ENCODE measurements at regions not wholly inside any gene's neighbourhood (a gene's known extent, or its start where the extent isn't known, plus 50 kb on each side); places are given as distances from the start of the nearest gene placed in this dataset.
"Not testable (repeated sequence)": the region's sequence is repeated elsewhere in the genome, so short reads cannot be mapped to it uniquely, and the experiment has no call there.

DNA sequence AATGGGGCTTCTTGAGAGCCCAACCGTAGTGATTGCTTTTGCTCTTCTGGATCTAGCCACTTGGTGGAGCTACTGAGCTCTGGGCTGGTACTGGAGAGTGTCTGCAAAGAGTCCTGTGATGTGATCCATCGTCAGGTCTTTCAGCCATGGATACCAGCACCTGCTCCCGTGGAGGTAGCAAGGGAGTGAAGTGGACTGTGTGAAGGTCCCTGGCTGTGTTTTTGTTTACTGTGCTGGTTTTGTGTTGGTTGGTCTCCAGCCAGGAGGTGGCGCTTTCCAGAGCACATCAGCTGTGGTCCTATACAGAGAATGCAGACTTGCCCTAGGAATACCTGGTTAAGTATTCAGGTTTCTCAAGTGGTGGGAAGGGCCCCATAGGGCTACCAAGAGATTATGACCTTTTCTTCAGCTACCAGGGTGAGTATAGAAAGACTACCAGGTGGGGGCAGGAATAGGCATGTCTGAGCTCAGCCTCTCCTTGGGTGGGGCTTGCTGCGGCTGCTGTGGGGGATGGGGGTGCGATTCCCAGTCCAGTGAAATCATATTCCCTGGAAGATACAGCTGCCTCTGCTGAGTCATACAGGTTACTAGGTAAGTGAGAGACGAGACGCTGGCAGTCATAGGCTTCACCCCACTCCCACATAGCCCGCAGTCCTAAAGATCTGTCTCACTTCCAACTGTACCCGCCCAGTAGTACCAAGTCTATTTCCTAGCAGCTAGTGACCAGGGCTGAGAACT lies 733.7 kb downstream of the ZNF385D start:
- DNase-seq = no peak

DNA sequence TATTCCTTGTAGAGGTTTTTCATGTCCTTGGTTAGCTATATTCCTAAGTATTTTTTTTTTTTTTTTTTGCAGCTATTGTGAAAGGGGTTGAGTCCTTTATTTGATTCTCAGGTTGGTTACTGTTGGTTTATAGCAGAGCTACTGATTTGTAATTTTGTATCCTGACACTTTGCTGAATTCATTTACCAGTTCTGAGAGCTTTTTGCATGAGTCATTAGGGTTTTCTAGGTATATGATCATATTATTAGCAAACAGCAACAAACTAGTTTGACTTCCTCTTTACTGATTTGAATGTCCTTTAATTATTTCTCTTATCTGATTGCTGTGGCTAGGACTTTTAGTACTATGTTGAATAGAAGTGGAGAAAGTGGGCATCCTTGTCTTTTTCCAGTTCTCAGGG lies 737.4 kb downstream of the ZNF385D start:
- DNase-seq = no peak

DNA sequence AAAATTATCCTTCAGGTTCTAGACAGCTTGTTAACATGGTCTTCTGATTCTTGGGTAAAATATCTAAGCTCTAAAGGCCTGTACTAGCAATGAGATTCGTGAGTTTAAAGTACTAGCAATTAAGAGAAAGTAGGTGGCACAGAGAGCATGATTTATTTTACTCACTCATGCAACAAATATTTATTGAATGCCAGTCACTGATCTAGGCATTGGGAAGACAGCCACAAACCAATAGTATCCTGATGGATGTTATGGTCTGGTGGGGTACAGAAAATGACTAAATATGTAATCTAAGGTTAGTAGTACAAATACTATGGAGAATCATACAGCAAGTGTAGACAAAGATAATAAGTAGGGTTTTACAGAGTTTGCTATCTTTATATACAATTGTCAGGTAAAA lies 751.3 kb downstream of the ZNF385D start:
- DNase-seq = no peak

DNA sequence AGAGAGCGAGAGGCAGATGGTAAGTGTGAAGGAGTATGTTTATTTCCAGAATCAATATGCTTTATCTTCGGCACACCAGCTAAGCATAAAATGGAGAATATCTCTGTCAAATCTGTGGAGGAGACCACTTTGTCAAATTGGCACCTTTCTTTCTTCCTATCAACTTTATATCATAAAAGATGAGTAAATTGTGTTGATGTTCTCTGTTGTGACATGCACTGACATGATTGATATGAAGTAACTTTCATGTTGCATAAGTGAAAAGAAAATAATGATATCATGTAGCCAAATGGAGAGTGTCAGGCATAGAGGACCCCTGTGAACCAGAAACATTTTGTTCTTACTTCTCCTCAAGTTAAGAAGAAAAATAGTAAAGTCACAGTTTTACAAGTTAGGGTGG lies 753.8 kb downstream of the ZNF385D start:
- DNase-seq = no peak

DNA sequence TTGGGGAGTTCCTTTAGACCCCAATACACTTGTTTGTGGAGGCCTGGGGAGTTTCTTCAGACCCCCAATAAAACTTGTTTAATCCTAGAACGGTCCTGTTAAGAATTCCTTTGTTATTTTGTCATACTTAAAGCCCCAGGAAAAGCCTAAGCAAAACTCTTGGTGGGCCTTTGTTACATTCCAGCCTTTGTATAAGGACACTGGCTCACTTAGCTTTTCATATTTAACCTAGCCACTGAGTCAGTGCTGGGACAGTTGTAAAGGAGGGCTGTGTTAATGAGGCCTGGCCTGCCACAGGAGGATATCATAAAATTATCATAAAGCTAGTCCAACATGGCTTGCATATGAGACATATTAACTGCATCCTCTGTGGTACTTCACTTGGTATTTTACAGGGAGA lies 760.1 kb downstream of the ZNF385D start:
- DNase-seq = no peak

DNA sequence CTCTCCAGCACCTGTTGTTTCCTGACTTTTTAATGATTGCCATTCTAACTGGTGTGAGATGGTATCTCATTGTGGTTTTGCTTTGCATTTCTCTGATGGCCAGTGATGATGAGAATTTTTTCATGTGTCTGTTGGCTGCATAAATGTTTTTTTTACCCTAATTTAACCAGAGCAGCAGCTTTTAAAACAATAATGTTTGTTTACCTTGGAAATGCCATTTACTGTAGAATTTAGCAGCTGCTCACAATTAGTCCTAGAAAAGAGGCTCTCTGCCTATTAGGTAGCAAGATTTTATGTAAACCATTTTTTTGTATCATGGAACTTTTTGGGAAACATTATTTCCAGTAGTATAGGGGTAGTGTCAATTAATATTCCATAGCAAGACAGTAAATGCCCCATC lies 761.4 kb downstream of the ZNF385D start:
- DNase-seq = not testable (repeated sequence)

DNA sequence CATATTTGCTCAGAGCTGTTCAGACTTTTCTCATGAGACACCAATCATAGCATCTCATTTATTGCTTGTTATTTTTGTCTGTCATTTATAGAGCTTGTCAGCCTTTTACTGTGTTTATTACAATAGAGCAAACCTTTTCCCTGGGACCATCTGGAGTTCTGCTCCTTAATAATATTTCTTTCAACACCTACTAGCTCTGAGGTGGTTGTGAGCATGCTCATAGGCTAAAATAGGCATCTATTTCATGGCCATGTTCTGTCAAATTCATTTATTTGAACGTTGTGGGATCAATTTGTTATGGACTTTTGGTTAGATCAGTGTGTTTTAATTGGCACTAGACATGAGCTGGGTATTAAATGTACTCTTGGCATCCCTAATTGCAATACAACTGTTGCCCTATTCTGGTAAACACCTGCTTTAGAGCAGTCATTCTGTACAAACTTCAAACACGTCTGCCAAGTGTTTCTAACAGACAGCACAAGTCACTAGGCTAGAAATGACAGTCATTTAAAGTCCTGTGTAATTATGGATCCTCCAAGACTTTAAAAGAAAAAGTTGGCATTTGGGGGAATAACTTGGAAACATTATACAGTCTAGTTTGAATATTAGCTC lies 766.3 kb downstream of the ZNF385D start:
- no peak for DNase-seq

DNA sequence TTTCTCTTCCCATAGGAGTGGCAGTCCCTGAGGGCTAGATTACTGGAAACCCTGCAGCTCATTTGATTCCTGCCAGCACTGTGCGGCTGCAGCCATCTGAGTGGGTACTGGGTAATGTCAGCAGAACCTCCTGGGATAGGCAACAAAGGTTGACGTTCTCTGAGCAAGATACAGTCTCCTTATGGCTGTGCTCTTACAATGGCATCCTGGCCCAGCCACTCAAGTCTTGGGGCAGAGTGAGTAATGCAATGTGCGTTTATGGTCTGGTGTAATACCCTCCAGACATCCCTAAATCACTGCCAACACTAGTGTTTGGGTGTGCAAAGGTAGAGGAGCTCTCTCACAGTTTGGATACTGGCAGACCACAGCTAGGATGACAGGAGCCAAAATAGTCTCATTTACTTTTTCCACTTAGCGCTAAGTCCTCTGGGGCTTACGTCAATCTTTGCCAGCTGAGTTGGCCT lies 775.8 kb downstream of the ZNF385D start:
- no peak for DNase-seq

DNA sequence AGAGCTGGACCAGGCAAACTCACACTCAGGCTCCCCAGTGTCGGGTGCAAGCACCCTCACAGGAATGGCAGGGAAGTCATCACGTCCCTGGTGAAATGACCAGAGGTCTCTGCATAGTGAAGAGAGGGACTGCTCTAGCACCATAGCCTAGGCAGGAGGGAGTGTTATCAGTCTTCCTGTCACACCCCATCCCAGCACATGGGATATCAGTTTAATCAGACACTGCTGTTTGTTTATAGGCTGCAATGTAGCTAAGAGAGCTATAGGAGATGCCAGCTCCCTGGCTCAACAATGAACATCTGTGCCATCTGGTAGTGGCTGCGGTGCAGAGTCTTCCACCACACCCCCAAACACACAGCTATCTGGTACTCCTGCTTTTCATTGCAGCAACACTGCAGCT lies 776.6 kb downstream of the ZNF385D start:
- DNase-seq = no peak

DNA sequence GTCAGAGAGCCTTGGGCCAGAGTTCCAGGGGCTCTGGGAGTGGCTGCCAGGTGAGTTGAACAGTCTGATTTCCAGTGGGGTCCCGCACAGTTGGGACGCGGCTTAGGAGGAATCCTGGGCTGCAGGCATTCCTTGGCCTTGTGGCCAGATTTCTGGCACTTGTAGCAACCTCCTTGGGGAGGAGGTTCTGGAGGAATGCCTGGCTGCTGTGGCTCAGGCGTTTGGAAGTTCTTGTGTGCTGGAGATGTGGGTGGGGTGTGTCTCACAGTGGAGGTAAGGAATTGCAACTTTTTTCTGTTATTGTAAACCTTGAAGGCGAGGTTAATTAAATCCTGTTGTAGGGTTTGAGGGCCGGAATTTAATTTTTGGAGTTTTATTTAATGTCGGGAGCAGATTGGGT lies 780.2 kb downstream of the ZNF385D start:
- not testable (repeated sequence) for DNase-seq

DNA sequence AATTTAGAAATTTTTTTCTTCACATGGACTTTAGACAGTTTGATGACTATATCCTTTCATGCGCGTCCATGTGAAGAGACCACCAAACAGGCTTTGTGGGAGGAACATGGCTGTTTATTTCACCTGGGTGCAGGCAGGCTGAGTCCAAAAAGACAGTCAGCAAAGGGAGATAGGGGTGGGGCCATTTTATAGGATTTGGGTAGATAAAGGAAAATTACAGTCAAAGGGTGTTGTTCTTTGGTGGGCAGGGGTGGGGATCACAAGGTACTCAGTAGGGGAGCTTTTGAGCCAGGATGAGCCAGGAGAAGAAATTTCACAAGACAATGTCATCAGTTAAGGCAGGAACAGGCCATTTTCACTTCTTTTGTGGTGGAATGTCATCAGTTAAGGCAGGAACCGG lies 781.5 kb upstream of the SGO1 start:
- not testable (repeated sequence) for DNase-seq

DNA sequence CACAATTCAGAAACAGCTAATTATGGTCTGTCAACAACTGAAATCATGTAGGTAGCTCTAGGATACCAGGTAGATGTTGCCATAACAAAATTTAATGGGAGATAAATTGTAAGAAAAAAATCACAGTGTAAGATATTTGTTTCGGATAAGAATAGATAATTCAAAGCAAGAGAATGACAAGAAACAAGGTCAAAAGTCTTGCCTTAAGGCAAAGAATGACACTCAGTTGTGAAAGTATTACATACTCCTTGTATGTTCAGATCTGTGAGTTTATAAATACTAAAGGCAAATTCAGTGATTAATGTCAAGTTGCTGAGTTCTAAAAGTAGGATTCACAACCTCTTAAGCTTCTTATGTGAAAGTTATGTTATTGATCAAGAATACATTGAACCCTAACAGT lies 772.2 kb upstream of the SGO1 start:
- DNase-seq = no peak

DNA sequence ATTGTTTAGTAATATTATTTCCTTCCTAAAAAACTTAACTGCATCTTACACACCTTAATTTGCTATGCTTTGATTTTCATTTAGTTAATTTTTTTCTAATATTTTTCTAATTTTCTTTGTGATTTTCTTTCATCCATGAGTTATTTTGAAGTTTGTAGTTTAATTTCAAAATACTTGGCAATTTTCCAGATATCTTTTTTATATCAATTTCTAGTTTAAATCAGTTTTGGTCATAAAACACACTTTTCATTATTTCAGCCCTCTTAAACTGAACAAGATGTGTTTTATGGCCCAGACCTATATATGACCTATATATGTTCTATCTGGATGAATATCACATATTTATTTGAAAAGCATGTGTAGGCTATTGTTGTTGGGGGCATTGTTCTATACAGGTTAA lies 759.9 kb upstream of the SGO1 start:
- DNase-seq = no peak

DNA sequence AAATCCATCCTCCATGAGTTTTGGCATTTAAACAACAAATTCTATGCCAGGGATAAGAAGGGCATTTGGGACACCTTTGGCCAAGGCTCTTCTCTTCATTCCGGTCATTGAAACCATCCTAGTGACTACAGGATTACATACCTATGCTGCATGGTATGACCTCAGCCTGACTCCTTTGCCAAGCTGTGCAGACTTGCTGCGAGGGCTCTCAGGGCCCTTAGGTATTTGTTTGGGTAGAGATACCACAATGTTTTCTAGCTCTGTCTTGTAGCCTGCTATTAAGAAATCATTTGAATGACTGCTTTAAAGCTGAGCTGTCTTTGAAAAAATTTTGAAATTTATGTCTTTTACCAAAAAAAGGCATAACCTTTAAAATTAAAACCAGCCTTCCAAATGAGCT lies 749.8 kb upstream of the SGO1 start:
- no peak for DNase-seq

DNA sequence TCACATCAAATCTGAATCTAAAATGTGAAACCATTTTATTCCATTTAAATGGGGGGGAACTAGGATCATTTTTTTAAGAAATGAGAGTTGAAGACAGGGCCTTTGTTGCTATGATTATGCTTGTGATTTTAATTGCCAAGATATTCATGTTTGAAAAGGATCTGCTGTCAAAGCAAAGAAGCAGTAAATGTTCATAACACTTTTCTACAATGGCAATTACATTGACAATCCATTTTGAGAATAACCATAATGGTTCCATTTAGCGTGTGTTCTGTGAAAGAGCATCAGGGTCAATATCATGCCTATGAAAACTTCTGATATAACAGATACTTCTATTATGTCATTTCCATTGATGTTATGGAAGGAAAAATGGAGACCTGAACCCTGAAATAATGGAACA lies 745.8 kb upstream of the SGO1 start:
- DNase-seq = no peak

DNA sequence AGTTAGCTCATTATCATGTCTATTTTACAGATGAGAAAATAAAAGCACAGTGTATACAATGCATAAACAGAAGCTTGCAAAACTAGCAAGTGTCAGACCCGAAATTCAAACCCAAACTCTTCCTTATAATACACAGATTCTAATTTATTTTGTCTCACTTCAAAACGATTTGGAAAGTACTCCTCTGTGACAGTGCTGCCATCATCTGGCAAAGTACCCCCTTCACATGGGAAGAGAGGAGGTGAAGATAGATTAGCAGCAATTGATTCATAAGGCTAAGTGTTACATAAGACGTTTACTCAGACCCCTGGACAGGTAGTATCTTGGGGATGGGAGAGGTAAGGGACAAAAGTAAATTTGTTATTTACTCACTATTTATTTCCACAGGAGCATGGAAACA lies 744.0 kb upstream of the SGO1 start:
- DNase-seq = no peak

DNA sequence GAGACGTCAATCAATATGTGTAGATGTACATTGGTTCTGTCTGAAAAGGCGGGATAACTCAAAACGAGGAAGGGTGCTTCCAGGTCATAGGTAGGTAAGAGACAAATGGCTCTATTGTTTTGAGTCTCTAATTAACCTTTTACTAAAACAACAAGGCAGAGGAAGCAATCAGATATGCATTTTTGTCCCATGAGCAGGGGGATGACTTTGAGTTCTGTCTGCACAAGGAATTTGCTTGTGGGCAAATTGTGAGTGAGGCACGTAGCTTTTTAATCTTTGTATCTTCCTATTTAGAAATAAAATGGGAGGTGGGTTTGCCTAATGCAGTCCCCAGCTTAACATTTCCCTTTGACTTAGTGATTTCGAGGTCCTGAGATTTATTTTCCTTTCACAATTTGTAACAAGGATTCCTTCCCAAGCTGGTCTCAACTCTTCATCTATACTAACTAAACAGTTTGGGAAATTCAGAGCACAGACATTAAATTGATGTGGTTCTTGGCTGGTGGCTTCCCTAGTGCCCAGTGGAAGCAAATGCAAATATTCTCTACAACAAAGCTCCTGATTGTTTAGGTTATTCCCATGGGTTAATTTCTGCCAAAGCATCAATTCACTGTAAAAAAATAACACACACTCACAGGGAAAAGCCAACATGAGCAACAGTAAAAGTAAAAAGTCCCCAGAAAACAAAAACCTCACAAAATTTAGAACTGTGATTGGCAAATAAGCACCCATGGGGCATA lies 738.8 kb upstream of the SGO1 start:
- DNase-seq = no peak

DNA sequence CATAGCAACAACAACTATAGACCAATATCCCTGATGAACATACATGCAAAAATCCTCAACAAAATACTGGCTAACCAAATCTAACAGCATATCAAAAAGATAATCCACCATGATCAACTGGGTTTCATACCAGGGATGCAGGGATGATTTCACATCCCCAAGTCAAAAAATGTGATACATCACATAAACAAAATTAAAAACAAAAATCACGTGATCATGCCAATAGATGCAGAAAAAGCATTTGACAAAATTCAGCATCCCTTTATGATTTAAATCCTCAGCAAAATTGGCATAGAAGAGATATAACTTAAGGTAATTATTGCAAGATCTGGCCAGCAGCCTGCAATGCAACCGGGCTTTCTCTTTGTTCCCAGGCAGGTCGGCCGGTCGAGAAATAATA lies 735.1 kb upstream of the SGO1 start:
- DNase-seq = not testable (repeated sequence)

DNA sequence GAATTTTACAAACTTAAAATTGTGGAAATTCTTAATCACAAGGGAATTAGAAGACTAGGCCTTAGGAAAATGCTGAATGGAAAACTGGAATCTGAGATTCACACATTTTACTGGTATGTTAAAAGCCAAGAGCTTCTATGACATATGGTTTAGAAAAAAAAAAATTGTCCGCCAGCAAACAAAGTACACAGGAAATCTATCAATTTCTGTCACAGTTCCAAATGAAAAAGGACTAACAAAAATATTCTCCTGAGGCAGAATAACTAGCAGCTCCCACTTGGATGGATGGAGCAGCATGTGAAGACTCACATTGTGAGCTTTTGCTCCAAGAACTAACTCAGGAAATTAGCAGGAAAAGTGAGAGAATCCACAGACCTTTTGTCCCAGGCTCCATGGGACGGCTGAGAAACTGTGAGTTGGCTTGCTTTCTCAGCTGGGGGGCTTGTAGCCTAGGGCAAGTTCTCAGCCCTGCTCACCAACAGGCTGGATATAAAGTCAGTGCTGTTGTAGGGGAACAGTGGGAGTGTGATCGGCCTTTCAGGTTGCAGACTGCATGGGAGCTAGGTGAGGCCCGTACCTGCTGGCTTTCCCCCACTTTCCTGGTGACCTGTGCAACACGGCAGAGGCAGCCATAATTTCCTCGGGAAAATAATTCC lies 731.1 kb upstream of the SGO1 start:
- DNase-seq = no peak

DNA sequence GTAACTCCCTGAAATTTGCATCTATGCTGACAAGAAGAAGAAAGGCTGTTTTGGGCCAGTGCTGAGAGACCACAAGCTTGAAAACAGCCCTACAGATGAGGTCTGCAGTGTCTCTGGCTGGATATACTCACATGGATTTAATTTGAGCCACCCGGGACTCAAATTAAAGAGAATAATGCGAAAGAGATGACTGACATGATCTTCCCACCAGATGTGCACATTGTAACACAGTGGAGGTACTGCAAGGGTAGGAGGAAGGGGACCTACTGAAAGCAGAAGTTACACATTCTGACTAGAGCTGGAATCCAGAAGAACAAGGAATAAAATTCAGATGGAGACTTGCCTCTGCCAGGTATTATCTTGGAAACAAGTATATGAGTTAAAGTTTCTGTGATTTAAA lies 728.3 kb upstream of the SGO1 start:
- DNase-seq = no peak

DNA sequence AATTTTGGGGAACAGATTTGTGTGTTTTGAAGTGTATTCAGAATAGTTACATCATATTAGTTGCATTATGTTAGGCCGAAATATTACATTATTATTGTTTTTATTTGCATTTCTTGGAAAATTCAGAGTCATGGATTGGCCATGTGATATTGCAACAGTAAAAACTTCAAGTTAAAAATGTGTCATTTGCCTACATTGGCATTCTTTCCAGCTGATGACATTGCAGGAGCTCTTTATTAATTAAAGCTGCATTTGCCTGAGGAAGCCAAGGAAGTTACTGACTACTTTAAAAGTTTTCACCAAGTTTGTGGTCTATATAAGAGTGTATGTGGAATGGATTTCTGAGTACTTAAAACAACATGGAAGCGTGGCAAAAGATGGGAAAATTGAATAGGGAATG lies 726.4 kb upstream of the SGO1 start:
- no peak for DNase-seq

DNA sequence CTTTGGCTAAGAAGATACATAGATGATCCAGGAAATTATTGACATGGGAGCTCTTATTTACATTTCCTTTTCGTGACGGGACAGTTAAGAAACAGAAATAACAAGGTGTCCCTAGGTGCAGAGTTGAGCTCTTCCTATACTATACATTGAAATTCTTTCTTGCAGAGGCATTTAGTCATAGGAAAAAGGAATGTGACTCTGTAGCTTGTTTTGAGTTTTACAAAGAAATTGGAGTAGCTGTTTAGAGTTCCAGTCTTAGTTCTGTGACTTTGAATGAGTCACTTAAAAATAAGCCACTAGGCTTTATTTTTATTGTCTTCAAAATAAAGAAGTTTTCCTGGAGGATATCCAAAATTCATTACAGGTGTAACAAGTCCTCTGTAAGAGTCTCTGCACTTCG lies 723.5 kb upstream of the SGO1 start:
- DNase-seq = no peak

DNA sequence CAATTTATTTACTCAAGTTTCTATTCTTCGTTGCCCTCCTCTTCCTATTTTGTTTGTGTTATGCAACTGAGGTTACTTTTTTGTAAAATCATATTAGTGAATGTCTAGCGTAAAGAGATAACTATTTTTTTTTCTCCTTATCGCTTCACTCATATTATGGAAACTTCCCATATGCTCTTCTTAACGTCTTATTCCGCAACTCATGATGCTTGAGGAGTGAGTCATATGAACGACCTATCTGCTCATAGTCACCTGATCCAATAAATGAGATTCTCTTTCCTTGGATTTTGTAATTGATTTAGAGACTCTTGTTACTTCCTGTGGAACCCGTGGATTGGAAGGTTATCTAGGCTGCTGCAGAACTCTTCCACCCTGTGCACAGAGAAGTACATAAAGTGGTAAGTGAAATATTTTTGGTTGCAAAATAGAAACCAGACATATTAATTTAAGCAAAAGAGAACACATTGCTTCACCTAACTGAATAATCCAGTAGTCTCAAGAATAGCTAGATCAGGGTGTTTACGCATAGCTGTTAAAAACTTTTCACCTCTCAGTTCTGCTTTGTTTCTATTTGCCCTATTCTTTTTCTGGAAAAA lies 719.3 kb upstream of the SGO1 start:
- no peak for DNase-seq

Measured in activated CD8-positive, alpha-beta memory T cell treated with anti-CD3 and anti-CD28 coated beads, Interleukin-2, amount 50 U/mL, for 48 hours (primary cell).